ENCODE measurements at regions not wholly inside any gene's neighbourhood (a gene's known extent, or its start where the extent isn't known, plus 50 kb on each side); places are given as distances from the start of the nearest gene placed in this dataset.

- Histone ChIP-seq H4K20me1 (ENCODE audit: insufficient read depth, low read length) (no peaks in the 10 kb centered on the region), H3K4me1 (ENCODE audit: insufficient read depth, low read length, poor library complexity, severe bottlenecking) (no peaks in the 10 kb centered on the region), H3K9me3 (ENCODE audit: low read length) (no peaks in the 10 kb centered on the region; the same call in 1 of the 2 replicates), H3K4me3 (ENCODE audit: low read depth, low read length, poor library complexity, severe bottlenecking) (no peak overlapping the region), H3K79me2 (ENCODE audit: insufficient read depth, low read depth, low read length) (no peaks in the 10 kb centered on the region), H2AFZ (ENCODE audit: low read length) (no peak overlapping the region), H3K36me3 (ENCODE audit: insufficient read depth, low read length) (no peaks in the 10 kb centered on the region), H3K9me2 (ENCODE audit: insufficient read depth, low read length) (no peaks in the 10 kb centered on the region), H3K4me2 (ENCODE audit: low read length) (no peak overlapping the region), H3K27ac (ENCODE audit: low read depth, low read length, poor library complexity, severe bottlenecking) (no peak overlapping the region)
- TF ChIP-seq, protein P1, sequence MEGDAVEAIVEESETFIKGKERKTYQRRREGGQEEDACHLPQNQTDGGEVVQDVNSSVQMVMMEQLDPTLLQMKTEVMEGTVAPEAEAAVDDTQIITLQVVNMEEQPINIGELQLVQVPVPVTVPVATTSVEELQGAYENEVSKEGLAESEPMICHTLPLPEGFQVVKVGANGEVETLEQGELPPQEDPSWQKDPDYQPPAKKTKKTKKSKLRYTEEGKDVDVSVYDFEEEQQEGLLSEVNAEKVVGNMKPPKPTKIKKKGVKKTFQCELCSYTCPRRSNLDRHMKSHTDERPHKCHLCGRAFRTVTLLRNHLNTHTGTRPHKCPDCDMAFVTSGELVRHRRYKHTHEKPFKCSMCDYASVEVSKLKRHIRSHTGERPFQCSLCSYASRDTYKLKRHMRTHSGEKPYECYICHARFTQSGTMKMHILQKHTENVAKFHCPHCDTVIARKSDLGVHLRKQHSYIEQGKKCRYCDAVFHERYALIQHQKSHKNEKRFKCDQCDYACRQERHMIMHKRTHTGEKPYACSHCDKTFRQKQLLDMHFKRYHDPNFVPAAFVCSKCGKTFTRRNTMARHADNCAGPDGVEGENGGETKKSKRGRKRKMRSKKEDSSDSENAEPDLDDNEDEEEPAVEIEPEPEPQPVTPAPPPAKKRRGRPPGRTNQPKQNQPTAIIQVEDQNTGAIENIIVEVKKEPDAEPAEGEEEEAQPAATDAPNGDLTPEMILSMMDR (conservative IDR thresholded peaks at IDR 0.05; ENCODE audit: low read length), result no peak
- TF ChIP-seq EZH2phosphoT487 (IDR thresholded peaks at IDR 0.05; ENCODE audit: borderline replicate concordance, low read depth, low read length), result no peak
- intact Hi-C loops (cut with micrococcal nuclease; ENCODE audit: unreplicated experiment), result no loop called here
- no TSS peak for BruUV-seq (replicated peaks)
- ChIA-PET CTCF (ENCODE audit: unreplicated experiment) (no interaction called here), POLR2A (no interaction called here)
- DNase-seq (ENCODE audit: low spot score), result no peak
Observed at GRCh38 chr5:8943301-8943700, 602.6 kb downstream of the SEMA5A start.

GRCh38 chr5:8944005-8944404, 601.9 kb downstream of the SEMA5A start:
- Histone ChIP-seq H3K36me3 (ENCODE audit: insufficient read depth, low read length) (no peaks in the 10 kb centered on the region), H3K4me1 (ENCODE audit: insufficient read depth, low read length, poor library complexity, severe bottlenecking) (peaks cover 4% of the 10 kb centered on the region), H3K4me3 (ENCODE audit: low read depth, low read length, poor library complexity, severe bottlenecking) (no peak overlapping the region), H3K27ac (ENCODE audit: low read depth, low read length, poor library complexity, severe bottlenecking) (no peak overlapping the region), H3K9me3 (ENCODE audit: low read length) (no peaks in the 10 kb centered on the region; the same call in 1 of the 2 replicates), H4K20me1 (ENCODE audit: insufficient read depth, low read length) (no peaks in the 10 kb centered on the region), H3K4me2 (ENCODE audit: low read length) (no peak overlapping the region), H2AFZ (ENCODE audit: low read length) (no peak overlapping the region), H3K79me2 (ENCODE audit: insufficient read depth, low read depth, low read length) (no peaks in the 10 kb centered on the region), H3K9me2 (ENCODE audit: insufficient read depth, low read length) (no peaks in the 10 kb centered on the region)
- intact Hi-C loops (cut with micrococcal nuclease; ENCODE audit: unreplicated experiment), result no loop called here
- no peak for DNase-seq (ENCODE audit: low spot score)
- no TSS peak for BruUV-seq (replicated peaks)
- TF ChIP-seq EZH2phosphoT487 (IDR thresholded peaks at IDR 0.05; ENCODE audit: borderline replicate concordance, low read depth, low read length), result no peak
- TF ChIP-seq, protein P1 (conservative IDR thresholded peaks at IDR 0.05; ENCODE audit: low read length), result no peak
- ChIA-PET CTCF (ENCODE audit: unreplicated experiment) (no interaction called here), POLR2A (no interaction called here)

- H3K4me2 ChIP-seq (ENCODE audit: low read length), result no peak overlapping the region
- no peak overlapping the region for H2AFZ ChIP-seq (ENCODE audit: low read length)
- H3K36me3 ChIP-seq (ENCODE audit: insufficient read depth, low read length), result no peaks in the 10 kb centered on the region
- CTCF ChIA-PET (ENCODE audit: unreplicated experiment), result no interaction called here
- no peaks in the 10 kb centered on the region for H3K9me2 ChIP-seq (ENCODE audit: insufficient read depth, low read length)
- intact Hi-C loops (cut with micrococcal nuclease; ENCODE audit: unreplicated experiment), result no loop called here
- no TSS peak for BruUV-seq (replicated peaks)
- POLR2A ChIA-PET, result interaction anchor here (0.7 to 1.7 kb wide), 3 partner anchors 13 to 20 kb away, joined by 3 to 5 read pairs (median 3); no protein-coding TSS in a partner anchor
- no peaks in the 10 kb centered on the region for H3K79me2 ChIP-seq (ENCODE audit: insufficient read depth, low read depth, low read length)
- H3K9me3 ChIP-seq (ENCODE audit: low read length), result no peaks in the 10 kb centered on the region; the same call in 1 of the 2 replicates
- H3K4me3 ChIP-seq (ENCODE audit: low read depth, low read length, poor library complexity, severe bottlenecking), result no peak overlapping the region
- H3K27ac ChIP-seq (ENCODE audit: low read depth, low read length, poor library complexity, severe bottlenecking), result no peak overlapping the region
- no peak for DNase-seq (ENCODE audit: low spot score)
- peaks cover 24% of the 10 kb centered on the region for H3K4me1 ChIP-seq (ENCODE audit: insufficient read depth, low read length, poor library complexity, severe bottlenecking)
- no peaks in the 10 kb centered on the region for H4K20me1 ChIP-seq (ENCODE audit: insufficient read depth, low read length)
- TF ChIP-seq, protein P1 (conservative IDR thresholded peaks at IDR 0.05; ENCODE audit: low read length), result no peak
- TF ChIP-seq EZH2phosphoT487 (IDR thresholded peaks at IDR 0.05; ENCODE audit: borderline replicate concordance, low read depth, low read length), result no peak
Observed at GRCh38 chr5:8945972-8946371, 599.9 kb downstream of the SEMA5A start.
